HFF-Myc (cell line): ENCODE measurements at regions not wholly inside any gene's neighbourhood (a gene's known extent, or its start where the extent isn't known, plus 50 kb on each side); places are given as distances from the start of the nearest gene placed in this dataset.

Experiments
- DNase-seq: peaks from one replicate; pipeline ENCODE4 v3.0.0-alpha.2; 2011; ENCODE audit warnings: low read depth; ENCODE audit errors: extremely low read depth
- H3K4me3 ChIP-seq: replicated peaks from 2 replicates; pipeline ENCODE4 v1.5.1; 2011; ENCODE audit warnings: low read depth, mild to moderate bottlenecking, control low read depth, low read length
- CTCF ChIP-seq: IDR thresholded peaks from 2 replicates; pipeline ENCODE4 v1.5.1; 2012; ENCODE audit warnings: mild to moderate bottlenecking, low read depth, low read length, control low read depth; ENCODE audit errors: missing control alignments

DNA sequence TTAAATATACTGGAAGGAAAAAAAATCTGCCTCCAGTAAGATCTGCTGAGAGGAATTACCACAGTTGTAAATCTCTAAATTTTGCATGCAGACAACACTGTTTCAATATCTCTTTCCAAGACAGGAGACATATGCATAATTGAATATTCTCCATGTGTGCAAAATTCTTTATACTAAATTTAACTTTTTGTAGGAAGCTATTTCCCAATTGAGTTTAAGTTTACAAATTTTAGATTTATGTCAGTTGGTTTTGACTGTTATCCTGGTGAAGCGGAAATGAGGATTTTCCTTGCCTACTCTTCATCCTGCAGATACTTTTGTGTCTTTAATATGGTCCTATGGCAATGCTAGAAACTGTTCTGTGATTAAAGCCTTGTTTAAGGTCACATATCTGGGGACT, 1352.9 kb downstream of the FSTL5 start:
- no peak overlapping the region for H3K4me3 ChIP-seq
- no peak for TF ChIP-seq CTCF
- no peak for DNase-seq

DNA sequence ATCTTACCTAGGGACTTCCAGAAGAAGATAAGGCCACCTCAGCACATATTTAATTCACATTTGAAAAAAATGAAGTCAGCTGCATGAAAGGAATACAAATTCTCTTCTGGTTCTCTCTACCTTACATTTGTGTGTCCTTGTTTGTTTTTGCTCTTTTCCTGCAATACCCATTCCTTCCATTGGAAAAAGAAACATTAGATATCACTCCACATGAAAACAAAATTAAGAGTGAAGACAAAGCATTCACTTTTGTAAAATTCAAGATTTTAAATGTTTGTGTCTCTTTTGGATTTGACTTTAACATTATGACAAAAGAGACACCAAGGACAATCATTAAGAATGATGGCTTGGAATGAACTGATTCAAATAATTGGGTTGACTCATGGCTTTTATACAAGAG, 1351.8 kb downstream of the FSTL5 start:
- no peak for TF ChIP-seq CTCF
- DNase-seq, result no peak
- H3K4me3 ChIP-seq, result no peak overlapping the region

DNA sequence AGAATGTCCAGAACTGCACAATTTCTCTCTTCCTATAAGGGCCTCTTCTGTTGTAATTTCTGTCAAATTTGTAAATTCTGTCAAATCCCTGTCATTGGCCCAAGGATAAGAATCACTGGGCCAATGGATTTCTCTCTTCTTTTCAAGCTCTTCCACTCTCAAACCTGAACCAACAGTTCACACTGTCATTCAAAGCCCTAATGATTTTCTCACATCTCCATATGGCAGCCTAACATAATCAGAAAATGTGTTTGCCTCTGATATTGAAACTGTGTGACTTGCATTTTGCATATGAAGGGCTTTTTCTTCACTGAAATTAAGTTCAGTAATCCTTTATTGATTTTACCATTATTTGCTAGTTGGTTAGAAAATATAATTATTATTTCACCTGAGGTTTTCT, 1349.1 kb downstream of the FSTL5 start:
- no peak overlapping the region for H3K4me3 ChIP-seq
- TF ChIP-seq CTCF, result no peak
- DNase-seq, result no peak

DNA sequence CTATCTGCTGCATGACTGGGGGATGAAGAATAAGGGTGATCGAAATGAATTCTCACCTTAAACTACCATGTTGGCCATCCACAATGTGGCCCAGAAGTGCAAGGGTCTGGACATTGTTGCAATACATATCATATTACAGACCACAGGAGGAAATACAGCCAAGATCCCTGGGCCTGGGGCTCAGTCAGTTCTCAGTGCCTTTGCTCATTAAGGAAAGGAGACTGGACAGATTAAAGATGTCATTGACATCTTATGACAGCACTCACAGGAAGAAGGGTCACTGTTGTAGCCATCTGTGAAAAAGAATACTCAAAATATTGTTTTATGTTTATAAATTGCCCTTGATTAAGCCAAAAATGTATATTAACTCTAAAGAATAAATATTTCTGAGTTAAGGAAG, 1345.2 kb downstream of the FSTL5 start:
- no peak for TF ChIP-seq CTCF
- H3K4me3 ChIP-seq, result no peak overlapping the region
- no peak for DNase-seq

DNA sequence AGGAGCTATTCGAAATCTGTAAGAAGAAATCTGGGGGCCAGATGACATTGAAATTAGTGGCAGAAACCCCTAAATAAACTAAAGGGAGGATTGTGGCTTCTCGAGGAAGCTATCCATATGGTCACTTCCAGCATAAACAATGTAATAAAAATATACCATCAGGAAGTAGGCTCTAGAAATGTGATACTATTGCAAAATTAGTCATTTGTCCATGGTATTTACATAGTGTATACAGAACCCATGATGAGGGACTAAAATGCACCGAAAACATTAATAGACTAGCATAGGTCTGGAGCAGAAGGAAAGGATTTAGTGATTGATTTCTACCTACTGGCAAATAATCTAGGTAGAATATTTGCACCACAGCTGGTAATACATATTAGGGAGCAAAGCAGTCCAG, 1344.0 kb downstream of the FSTL5 start:
- TF ChIP-seq CTCF, result no peak
- DNase-seq, result no peak
- H3K4me3 ChIP-seq, result no peak overlapping the region

GRCh38 chr4:160824481-160824880, 1339.3 kb downstream of the FSTL5 start:
- no peak for DNase-seq
- no peak overlapping the region for H3K4me3 ChIP-seq
- TF ChIP-seq CTCF, result no peak

DNA sequence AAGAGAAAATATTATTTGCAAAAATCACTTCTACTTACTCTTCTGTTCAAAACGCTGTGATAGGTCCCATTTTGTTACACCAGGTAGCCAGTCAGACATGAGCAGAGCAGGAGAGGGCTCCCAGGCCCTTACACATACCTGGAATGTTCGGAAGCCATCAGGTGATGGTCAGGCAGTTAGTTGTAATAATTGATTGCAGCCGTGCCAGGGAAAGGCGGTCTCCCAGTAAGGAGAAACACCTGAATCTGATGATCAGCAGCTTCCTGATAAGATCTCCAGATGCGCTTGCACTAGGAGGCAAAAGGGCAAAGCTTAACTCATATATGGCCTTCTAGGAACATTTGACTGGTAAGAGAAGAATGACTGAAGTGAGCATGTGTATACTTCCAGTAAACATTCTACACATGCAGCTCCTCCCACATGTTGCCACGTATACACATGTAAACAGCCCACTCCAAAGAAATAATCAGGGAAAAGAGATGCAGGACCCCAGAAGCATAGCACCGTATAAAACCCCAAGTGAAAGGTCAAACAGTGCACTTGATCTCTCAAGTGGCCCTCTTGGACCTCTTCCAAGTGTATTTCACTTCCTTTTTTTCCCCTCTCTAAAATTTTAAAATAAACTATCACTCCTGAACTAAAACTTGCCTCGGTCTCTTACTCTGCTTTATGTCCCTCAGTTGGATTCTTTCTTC, 1338.0 kb downstream of the FSTL5 start:
- DNase-seq, result no peak
- no peak for TF ChIP-seq CTCF
- no peak overlapping the region for H3K4me3 ChIP-seq
